HepG2 (cell line): ENCODE measurements at regions not wholly inside any gene's neighbourhood (a gene's known extent, or its start where the extent isn't known, plus 50 kb on each side); places are given as distances from the start of the nearest gene placed in this dataset.

Experiments used
- ATAC-seq: fragments of 200-7000 bp; cut with Tn5 transposase; 3 replicates; pipeline ENCODE4 v1.9.1; 2020; ENCODE audit warnings: mild to moderate bottlenecking, moderate library complexity
- BruUV-seq: library from RNA; stranded (reverse); fragments of 400-500 nt; replicated peaks from 2 replicates; lab custom pipeline; 2021; lab: Mats Ljungman, UMichigan
- CTCF ChIA-PET: fragments of 300-600 bp; formaldehyde crosslinking; extraction: SDS; loops from one replicate; lab custom pipeline; 2021; ENCODE audit warnings: low total read pairs, inconsistent platforms, low intra/inter-chr PET ratio; lab: Yijun Ruan, JAX
- POLR2A ChIA-PET: fragments of 350-600 bp; sonication (Branson Sonifier 250); formaldehyde crosslinking; loops from one replicate; lab custom pipeline; 2020; ENCODE audit warnings: antibody characterized with exemption, inconsistent platforms; lab: Yijun Ruan, JAX
- DNase-seq: peaks from one replicate; pipeline ENCODE4 v3.0.0-alpha.2; 2015; ENCODE audit warnings: low spot score
- FAIRE-seq: peaks from 3 replicates; lab custom pipeline; 2011; peaks lifted over from hg19 to GRCh38; lab: Jason Lieb, UNC
- H2AFZ ChIP-seq: one replicate; pipeline ENCODE4 v1.6.1; 2011; ENCODE audit warnings: low read length, inconsistent platforms
- H3K27ac ChIP-seq: fragments of 300-600 bp; 3 replicates; pipeline ENCODE4 v1.8.0; 2011; ENCODE audit warnings: mixed run types, mild to moderate bottlenecking, mixed read lengths, low read length, inconsistent platforms; ENCODE audit not compliant: insufficient read depth; ENCODE audit errors: extremely low read length
- H3K27me3 ChIP-seq, 2 experiments: fragments of 200-600 bp in 1 of 2; 2 replicates in 1 of 2; 3 replicates in 1 of 2; pipeline versions ENCODE4 v1.6.0 to v1.8.0; 2011; ENCODE audit warnings: low read length in 2 of 2, mild to moderate bottlenecking in 2 of 2, moderate library complexity in 2 of 2, inconsistent platforms in 1 of 2; ENCODE audit not compliant: insufficient read depth in 2 of 2, control insufficient read depth in 1 of 2
- H3K36me3 ChIP-seq, 2 experiments: fragments of 200-600 bp in 1 of 2; replicated peaks in 1 of 2; 2 replicates in 1 of 2; 3 replicates in 1 of 2; pipeline versions ENCODE4 v1.5.1 to v1.8.0; 2011; ENCODE audit warnings: low read length in 2 of 2, inconsistent platforms in 1 of 2; ENCODE audit not compliant: insufficient read depth in 2 of 2, control insufficient read depth in 1 of 2
- H3K4me1 ChIP-seq: 2 replicates; pipeline ENCODE4 v1.5.1; 2012; ENCODE audit warnings: low read length, inconsistent platforms; ENCODE audit not compliant: insufficient read depth
- H3K4me2 ChIP-seq: 2 replicates; pipeline ENCODE4 v1.6.0; 2011; ENCODE audit warnings: low read depth, low read length, inconsistent platforms
- H3K4me3 ChIP-seq, 3 experiments: fragments of 200-600 bp in 1 of 3; sonication (generic), shearing (Covaris generic) in 1 of 3; replicated peaks in 1 of 3; 2 replicates each; pipeline ENCODE4 v1.5.1; 2011 to 2016; ENCODE audit warnings: low read length in 3 of 3, inconsistent platforms in 2 of 3, low read depth in 2 of 3, mild to moderate bottlenecking in 2 of 3, control low read depth in 1 of 3, mixed read lengths in 1 of 3; ENCODE audit not compliant: insufficient read depth in 1 of 3
- H3K79me2 ChIP-seq: one replicate; pipeline ENCODE4 v1.6.1; 2011; ENCODE audit warnings: low read length, inconsistent platforms; ENCODE audit not compliant: insufficient read depth
- H3K9ac ChIP-seq: 2 replicates; pipeline ENCODE4 v1.6.0; 2011; ENCODE audit warnings: mild to moderate bottlenecking, low read depth, low read length, inconsistent platforms; ENCODE audit not compliant: insufficient read depth
- H3K9me3 ChIP-seq: 2 replicates; pipeline ENCODE4 v1.5.1; 2012; ENCODE audit warnings: mild to moderate bottlenecking, low read length
- H4K20me1 ChIP-seq: 2 replicates; pipeline ENCODE4 v1.6.0; 2011; ENCODE audit warnings: inconsistent platforms, mild to moderate bottlenecking, low read length, moderate library complexity; ENCODE audit not compliant: insufficient read depth
- CREB1 ChIP-seq, 2 experiments: fragments of 450-650 bp in 1 of 2; IDR thresholded peaks; 2 replicates each; pipeline ENCODE4 v1.6.1; 2016 to 2017; ENCODE audit warnings: control low read depth in 1 of 2, mild to moderate bottlenecking in 1 of 2, missing compliant biosample characterization in 1 of 2, missing genetic modification characterization in 1 of 2
- FOSL1 ChIP-seq: sonication (generic); formaldehyde crosslinking; IDR thresholded peaks from 2 replicates; pipeline ENCODE4 v1.9.0; 2021; ENCODE audit warnings: missing genetic modification reagents, borderline replicate concordance
- MLLT10 ChIP-seq: sonication (generic); formaldehyde crosslinking; IDR thresholded peaks from 2 replicates; pipeline ENCODE4 v1.4.0; 2020; ENCODE audit warnings: missing genetic modification reagents
- RELA ChIP-seq: sonication (generic); formaldehyde crosslinking; IDR thresholded peaks from 2 replicates; pipeline ENCODE4 v1.4.0; 2020; ENCODE audit warnings: missing genetic modification reagents
- SRSF1 ChIP-seq: fragments of 200-400 bp; formaldehyde crosslinking; optimal IDR thresholded peaks from 2 replicates; pipeline ENCODE3; 2017; ENCODE audit warnings: mild to moderate bottlenecking, low read depth, low read length, moderate library complexity
- ZNF143 ChIP-seq: sonication (generic); formaldehyde crosslinking; IDR thresholded peaks from 2 replicates; pipeline ENCODE4 v1.4.0; 2020; ENCODE audit warnings: missing genetic modification reagents
- ZNF260 ChIP-seq: sonication (generic); formaldehyde crosslinking; IDR thresholded peaks from 2 replicates; pipeline ENCODE4 v1.4.0; 2020; ENCODE audit warnings: missing genetic modification reagents, low read depth, mild to moderate bottlenecking, borderline replicate concordance
- ZNF503 ChIP-seq: sonication (generic); formaldehyde crosslinking; IDR thresholded peaks from 2 replicates; pipeline ENCODE4 v1.4.0; 2020; ENCODE audit warnings: missing genetic modification reagents
- whole genome bisulfite sequencing: methylation state at CpG from one replicate; pipeline ENCODE4 v1.1.6; 2017; ENCODE audit warnings: low lambda C conversion rate; 5-methylcytosine and 5-hydroxymethylcytosine counted together
- in situ Hi-C: cut with HindIII; loops from 2 replicates; pipeline ENCODE4 v1.10.0; 2017; ENCODE audit warnings: low pct_unique_long_range_greater_than_20kb; ENCODE audit not compliant: extremely low pct_ligation_motif_present
- intact Hi-C: fragments of 100-400 bp; cut with micrococcal nuclease; formaldehyde crosslinking; loops from one replicate; pipeline ENCODE4 v1.10.0; 2022; ENCODE audit not compliant: unreplicated experiment
- TF ChIP-seq, protein P1 (sequence below): IDR thresholded peaks from 2 replicates; pipeline ENCODE4 v1.6.1; 2016; ENCODE audit warnings: low read depth, borderline replicate concordance

DNA sequence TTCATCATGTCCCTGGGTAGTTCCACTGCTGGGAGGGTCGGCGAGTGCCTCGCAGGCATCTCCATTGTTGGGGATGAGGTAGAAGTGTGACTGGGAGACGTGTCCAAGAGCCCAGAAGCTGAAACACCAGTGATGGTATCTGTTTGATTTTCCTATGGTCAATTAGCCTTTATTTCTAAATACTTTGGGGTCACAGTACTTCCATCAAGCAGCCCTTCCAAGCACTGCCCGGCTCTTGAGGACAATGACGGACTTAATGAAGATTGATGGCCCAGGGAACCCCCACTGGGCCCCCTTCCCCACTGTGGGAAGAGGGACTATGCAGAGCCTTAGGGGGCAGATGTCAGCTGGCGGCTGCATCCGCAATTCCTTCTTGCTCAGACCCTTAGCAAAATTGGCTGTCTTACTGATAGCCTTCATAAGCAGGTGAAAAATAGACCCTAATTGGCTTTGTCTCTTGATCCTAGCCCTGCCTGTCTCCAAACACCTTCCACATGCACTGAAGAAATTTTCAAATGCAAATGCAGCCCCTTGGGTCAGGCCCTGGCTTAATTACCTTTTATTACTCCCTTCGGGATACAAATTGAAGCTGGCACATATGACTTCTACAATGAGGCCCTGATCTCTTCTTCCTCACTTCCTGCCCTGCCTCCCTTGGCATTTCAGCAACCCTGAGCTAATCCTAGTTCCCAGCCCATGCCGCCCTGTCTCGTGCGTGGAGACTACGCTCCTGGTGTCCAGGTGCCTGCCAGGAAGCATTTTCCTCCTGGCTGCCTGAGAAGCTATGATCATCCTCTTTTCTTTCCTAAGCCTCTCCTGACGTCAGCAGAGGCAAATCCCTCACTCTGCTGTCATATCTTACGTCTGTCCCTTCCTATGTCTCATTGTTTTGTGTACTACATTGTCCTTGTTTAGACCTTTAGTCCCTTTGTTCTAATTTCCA lies 124.5 kb upstream of the GDF10 start:
- Histone ChIP-seq H3K4me3 (no peak overlapping the region), H3K4me1 (no peaks in the 10 kb centered on the region), H3K9ac (no peak overlapping the region), H3K27me3 (peaks cover 3 to 18% of the 10 kb centered on the region in 2 experiments; a peak in 3 of 5 replicates), H3K79me2 (no peaks in the 10 kb centered on the region), H3K9me3 (no peaks in the 10 kb centered on the region), H3K36me3 (no peaks in the 10 kb centered on the region), H2AFZ (no peak overlapping the region), H3K4me2 (no peak overlapping the region), H3K27ac (no peak overlapping the region), H4K20me1 (no peaks in the 10 kb centered on the region)
- CTCF ChIA-PET = no interaction called here
- intact Hi-C loops = no loop called here
- no peak for TF ChIP-seq ZNF503 (CRISPR knock-in tag)
- no peak for TF ChIP-seq ZNF260 (CRISPR knock-in tag)
- no peak for TF ChIP-seq SRSF1
- peak; percentile 68; the same call in 1 of the 2 replicates for TF ChIP-seq CREB1 (IDR thresholded peaks at IDR 0.05)
- no peak for TF ChIP-seq CREB1 (CRISPR knock-in tag; IDR thresholded peaks at IDR 0.05)
- TF ChIP-seq ZNF143 (CRISPR knock-in tag) = no peak
- no peak for TF ChIP-seq FOSL1 (CRISPR knock-in tag)
- TF ChIP-seq RELA (CRISPR knock-in tag) = no peak
- TF ChIP-seq, protein P1, sequence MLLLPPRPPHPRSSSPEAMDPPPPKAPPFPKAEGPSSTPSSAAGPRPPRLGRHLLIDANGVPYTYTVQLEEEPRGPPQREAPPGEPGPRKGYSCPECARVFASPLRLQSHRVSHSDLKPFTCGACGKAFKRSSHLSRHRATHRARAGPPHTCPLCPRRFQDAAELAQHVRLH = no peak
- no peak for TF ChIP-seq MLLT10
- no TSS peak for BruUV-seq
- ATAC-seq (no peak), FAIRE-seq (no peak), DNase-seq (no peak)
- 33% methylated on average over 12 of the region's 15 CpGs for WGBS
- in situ Hi-C loops = no loop called here
- POLR2A ChIA-PET = no interaction called here
